DMS53 treated with DMSO at 0.1 percent for 48 hours (cell line): ENCODE measurements at regions not wholly inside any gene's neighbourhood (a gene's known extent, or its start where the extent isn't known, plus 50 kb on each side); places are given as distances from the start of the nearest gene placed in this dataset.

Experiments
- DNase-seq: peaks from one replicate; lab custom pipeline; 2025; ENCODE audit not compliant: unreplicated experiment; lab: John Stamatoyannopoulos, UW

- no peak for DNase-seq
Observed at GRCh38 chr2:12795851-12796250, 79.1 kb downstream of the TRIB2 start.

- DNase-seq: no peak
Observed at GRCh38 chr2:12796657-12797056, 79.9 kb downstream of the TRIB2 start.

DNA sequence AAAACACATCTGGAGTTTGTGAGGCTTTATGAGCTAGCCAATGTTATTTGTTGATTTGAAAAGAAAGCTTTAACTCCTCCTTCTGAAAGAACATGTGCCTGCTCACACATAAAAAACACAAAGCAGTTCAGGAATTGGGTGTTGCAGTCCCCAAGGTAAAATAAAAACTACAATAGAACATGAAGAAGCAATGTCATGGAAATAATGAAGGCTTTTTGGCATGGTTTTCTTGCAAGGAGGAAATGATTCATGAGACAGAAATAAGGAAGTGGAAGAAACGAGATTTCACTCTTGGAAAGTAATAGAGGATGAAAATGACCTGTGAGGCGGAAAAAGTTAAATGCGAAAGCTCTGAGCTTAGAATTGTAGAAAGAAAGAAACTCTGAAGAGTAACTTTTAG lies 81.1 kb downstream of the TRIB2 start:
- DNase-seq: no peak

DNA sequence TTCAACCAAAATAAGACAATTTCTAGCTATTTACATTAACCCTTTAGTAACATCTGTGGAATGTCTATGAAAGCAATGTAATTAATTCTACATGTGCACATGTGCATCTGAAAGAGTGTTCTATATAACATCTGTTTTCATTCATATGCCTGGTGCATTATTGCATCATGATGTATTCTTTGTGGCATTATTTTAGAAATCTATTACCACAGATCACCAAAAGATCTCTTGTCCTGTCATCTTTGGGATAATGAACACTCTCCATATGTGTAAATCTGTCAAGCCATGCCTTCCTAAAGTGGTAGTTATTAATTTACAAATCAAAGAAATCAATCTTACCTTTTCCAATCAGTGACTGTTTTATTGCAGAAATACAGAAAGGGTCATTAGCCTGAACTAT lies 86.9 kb downstream of the TRIB2 start:
- no peak for DNase-seq

GRCh38 chr2:12804091-12804856 lies 87.5 kb downstream of the TRIB2 start:
- no peak for DNase-seq

GRCh38 chr2:12805033-12805432 lies 88.3 kb downstream of the TRIB2 start:
- DNase-seq: no peak

DNA sequence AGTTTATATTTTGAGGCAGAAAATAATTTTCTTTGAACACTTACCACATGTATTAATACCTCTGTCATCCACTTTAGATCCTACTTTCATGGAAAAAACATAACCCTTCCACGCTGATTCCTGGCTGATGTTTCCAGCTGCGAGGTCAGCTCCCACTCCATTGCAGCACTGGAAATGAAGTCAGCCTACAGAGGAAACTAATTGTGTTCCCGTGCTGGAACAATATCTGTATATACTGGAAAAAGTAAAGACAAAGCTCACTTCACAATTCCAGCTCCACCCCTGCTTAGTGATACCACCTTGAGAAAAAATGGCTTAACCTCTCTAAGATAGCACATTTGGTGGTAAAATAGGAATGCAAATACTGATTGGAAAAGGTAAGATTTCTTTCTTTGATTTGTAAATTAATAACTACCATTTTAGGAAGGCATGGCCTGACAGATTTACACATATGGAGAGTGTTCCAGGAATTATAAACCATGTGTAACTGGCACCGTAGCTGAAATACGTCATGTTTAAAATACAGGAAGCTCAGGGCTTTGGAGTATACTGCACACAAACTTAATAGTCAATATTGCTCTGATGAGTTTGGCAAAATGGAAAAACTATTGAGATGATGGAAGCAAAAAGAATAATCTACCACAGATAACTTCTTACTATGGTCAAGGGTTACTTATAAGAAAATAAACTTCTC lies 90.0 kb downstream of the TRIB2 start:
- DNase-seq: no peak

GRCh38 chr2:12807907-12808810 lies 91.4 kb downstream of the TRIB2 start:
- no peak for DNase-seq

GRCh38 chr2:12809526-12809925 lies 92.8 kb downstream of the TRIB2 start:
- DNase-seq: no peak

GRCh38 chr2:12811916-12812315 lies 95.2 kb downstream of the TRIB2 start:
- DNase-seq: no peak

DNA sequence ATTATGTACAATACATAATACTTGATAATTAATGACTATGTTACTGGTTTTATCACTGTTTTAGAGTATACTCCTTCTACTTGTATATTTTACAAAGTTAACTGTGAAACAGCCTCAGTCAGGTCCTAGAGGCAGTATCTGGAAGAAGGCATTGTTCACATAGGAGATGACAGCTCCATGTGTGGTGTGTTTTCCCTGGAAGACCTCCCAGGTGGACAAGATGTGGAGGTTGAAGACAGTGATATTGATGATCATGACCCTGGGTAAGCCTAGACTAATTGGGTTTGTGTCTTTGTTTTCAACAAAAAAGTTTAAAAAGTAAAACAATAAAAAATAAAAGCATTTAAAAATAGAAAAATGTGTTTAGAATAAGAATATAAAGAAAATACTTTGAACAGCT lies 96.4 kb downstream of the TRIB2 start:
- no peak for DNase-seq

- DNase-seq: no peak
Observed at GRCh38 chr2:12816379-12817306, 99.9 kb downstream of the TRIB2 start.

DNA sequence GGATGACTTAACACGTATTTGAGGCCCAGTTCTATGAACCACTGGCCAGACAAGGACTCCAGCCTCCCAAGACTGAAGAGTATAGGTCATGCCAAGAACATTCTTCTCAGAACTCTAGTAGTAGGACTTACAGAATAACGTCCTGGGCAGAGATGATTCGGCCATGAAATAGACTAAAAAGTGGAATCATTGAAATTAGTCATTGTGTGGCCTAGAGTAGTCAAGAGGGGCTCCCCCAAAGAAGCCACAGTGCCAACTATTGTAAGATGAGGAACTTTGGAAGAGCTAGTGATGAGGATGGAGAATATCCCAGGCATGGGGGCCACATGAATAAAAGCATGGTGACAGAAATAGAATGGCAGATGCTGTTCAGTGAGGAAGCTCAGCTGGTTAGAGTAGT lies 101.1 kb downstream of the TRIB2 start:
- DNase-seq: no peak

DNA sequence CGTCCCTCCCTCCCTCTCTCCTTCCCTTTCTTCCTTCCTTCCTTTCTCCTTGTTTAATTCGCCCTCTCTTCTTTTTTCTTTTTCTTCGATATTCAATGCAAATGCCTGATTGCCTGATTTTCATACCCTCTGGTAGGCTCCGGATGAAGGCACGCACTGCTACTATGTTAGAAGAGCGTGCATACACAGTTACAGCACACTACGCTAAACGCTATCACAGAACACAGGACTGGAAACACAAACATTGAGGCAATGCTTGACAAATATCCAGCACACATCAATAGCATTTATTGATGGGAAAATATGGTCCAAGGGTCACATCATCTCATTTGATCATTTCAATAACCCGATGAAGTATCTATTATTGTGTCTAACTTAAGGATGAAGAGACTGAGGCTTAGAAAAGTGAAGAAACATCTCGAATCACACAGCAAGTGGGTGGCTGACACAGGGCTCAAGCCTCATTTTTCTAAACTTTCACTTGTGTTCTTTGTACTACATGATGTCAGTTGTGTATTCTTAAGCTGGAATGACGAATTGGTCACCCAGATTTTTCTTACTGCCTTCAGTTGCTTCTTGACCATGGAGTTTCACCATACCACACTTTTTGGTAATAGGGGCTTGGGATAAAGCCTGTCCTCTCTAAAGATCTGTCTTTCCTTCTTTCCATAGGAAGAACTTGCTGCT lies 101.8 kb downstream of the TRIB2 start:
- DNase-seq: no peak

DNA sequence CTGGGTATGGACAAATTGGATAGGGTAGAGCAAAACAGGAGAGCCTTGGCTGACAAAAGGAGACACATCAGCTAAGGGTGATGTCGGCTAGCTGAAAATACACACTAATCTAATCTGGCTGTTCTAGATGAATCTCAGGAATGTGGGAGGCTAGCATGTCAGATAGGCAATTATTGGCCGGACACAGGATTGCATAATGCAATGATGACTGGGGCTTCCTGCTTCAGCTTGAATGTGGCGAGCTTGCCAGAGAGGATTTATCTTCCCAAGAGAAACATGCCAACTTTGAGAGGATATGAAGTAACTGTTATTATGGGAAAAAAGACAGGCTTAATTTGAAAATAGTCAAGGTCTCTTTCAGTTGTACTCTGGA lies 102.4 kb downstream of the TRIB2 start:
- no peak for DNase-seq

GRCh38 chr2:12819721-12820120 lies 103.0 kb downstream of the TRIB2 start:
- DNase-seq: no peak

DNA sequence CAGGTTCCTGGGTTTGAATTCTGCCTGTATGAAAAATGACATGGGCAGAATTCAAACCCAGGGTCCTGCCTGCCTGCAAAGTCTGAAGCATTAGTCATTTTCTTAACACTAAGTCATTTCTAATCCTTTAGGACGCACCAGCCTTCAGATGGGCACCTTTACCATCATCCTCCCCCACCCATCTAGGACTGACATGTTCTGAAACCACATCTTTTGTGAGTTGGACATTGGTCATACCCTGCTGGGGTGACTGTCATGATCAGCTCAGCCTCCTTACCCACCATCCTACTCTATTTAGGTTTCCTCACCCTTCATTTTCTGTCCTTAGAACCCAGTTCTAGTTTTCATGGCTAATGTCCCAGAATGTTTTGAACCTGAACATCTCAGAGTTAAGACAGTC lies 104.9 kb downstream of the TRIB2 start:
- DNase-seq: no peak

DNA sequence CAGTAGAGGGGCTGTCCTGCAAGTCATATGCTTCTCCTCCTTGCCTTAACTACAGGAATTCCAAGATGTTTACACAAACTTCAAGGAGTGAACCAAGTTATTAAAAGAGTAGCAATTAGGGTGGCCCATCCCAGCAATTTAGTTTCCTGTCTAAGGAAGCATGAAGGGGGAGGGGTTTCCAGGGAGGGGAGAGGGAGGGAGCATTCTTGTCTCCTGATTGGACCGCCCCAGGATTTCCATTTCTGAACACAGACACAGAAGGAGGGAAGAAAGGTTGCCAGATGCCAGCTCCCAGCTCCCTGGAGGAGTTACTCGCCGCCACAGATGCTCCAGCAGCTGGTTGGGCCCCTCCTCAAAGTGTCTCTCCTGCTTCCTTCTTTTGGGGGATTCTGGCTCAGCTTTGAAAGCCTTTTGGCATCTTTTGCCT lies 107.6 kb downstream of the TRIB2 start:
- no peak for DNase-seq

DNA sequence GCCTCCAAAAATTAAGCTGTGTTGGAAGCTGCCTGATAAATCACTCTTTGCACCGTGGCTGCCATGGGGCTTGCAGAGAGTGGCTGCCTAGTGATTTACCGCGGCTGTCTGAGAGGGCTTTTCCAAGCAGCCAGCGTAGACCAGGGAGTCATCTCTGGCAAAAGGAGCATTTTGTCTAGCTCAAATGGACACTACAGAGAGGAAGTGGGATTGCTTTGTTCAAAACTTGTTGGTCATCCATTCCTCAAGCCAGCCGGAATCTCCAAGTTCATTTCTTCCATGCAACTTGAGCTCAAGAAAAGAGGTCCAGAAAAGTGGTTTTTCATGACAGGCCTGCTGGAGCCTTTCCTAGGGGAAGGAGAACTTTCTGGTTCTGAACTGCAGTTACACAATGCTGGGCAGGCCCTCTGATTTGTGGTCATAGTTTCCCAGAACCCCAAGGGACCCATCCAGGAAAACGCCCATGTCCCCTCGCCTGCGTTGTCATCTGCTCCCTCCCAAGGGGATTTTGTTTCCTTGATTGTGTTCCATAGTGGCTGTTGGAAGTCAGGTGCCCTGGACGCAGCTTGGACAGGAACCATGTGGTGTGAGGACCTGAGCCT lies 108.1 kb downstream of the TRIB2 start:
- no peak for DNase-seq

GRCh38 chr2:12826781-12827180 lies 110.0 kb downstream of the TRIB2 start:
- DNase-seq: no peak
